ENCODE measurements at regions not wholly inside any gene's neighbourhood (a gene's known extent, or its start where the extent isn't known, plus 50 kb on each side); places are given as distances from the start of the nearest gene placed in this dataset.

DNA sequence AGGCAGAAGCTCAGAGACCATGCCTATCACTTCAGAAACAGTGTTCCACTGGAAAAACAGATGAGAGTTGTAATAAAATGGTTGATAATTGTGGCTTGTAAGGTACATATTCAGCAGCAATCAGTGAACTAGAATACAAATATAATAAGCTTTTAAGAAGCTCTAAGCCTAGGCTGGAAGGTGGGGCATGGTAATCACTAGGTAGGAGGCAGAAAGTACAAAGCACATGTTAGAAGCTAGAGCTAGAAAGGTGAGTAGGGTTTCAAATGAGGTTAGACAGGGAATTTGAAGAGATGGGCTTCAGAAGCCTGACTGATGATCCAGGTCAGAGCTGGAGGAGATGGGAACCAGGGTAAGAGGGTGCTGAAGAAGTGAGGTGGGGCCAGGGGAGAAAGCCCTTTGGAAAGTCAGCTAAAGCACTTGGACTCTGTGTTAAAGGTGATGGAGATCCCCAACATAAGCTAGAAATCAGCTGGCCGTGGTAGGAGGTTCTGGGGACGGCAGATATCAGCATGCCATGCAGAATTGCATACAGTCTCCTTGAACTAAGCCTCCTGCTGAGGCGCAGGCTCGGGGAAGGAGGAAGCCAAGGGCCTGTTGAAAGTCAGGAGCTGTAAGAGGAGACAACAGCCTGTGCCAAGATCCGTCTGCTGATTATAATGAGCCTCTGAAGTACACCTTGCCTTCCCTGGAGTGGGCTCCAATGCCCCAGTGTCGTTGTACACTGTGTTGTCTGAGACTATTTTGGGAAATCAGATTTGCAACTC, 659.4 kb downstream of the BCL11B start:
- TF ChIP-seq CTCF (IDR thresholded peaks at IDR 0.05), result no peak
- TF ChIP-seq EP300 (IDR thresholded peaks at IDR 0.05), result no peak
- TF ChIP-seq POLR2A (IDR thresholded peaks at IDR 0.05), result no peak
- no peak for TF ChIP-seq POLR2AphosphoS5 (IDR thresholded peaks at IDR 0.05)
